GM12873 (cell line): ENCODE measurements at regions not wholly inside any gene's neighbourhood (a gene's known extent, or its start where the extent isn't known, plus 50 kb on each side); places are given as distances from the start of the nearest gene placed in this dataset.

Experiments
- CTCF ChIP-seq: IDR thresholded peaks from 2 replicates; pipeline ENCODE4 v1.5.1; 2012; ENCODE audit warnings: low read depth, mild to moderate bottlenecking, moderate library complexity, low read length, control low read depth; ENCODE audit not compliant: insufficient read depth; ENCODE audit errors: missing control alignments

DNA sequence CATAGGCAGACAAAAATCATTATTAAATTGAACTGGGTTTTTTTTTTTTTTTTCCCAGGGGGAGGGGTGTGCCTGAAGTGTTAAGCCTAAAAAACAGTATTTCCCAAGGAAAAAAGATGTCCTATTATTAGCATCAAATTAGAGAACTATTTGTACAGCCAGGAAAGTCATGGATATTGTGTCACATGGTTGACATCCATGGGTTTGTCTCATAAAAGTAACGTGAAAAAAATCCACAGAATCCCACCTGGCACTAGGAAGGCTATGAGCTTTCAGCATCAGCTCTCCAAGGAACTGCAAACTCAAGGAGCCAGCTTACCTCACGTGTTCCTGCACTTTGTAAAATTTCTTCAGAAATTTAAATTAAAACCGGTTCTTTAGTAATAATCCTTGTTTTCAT is 69.1 kb upstream of the EGLN3 start:
- TF ChIP-seq CTCF = no peak

DNA sequence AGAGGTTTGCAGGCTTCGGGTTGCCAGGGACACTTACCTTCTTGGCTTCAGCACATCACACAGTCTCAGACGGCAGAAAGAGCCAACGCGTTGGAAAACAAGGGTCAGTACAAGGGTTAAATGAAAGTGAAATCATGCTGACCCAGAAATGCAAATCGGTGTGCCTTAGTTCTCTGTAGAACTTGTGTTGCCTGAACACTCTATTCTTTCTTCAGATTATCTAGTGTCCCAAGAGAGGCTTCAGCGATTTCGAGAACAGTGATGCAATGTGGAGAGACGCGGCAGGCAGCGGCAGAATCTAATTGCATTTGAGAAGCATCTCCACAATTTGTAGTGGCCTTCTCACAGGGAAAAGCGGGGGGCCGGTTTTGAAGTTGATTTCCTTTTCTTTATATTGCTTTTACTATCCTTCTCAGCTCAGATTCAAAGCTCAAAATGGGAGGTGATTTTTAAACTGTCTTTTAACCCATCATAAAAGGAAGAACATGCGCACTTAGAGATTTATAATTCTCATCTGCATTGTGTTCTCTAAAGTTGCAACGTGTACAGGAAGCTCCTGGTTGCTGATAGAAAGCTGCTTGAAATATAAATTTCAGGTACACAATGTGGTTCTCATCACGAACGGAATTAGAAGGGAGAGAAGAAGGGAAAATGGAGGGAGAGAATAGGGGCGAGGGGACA is 67.8 kb upstream of the EGLN3 start:
- TF ChIP-seq CTCF = no peak

GRCh38 chr14:34018125-34018524 is 67.3 kb upstream of the EGLN3 start:
- TF ChIP-seq CTCF = no peak

DNA sequence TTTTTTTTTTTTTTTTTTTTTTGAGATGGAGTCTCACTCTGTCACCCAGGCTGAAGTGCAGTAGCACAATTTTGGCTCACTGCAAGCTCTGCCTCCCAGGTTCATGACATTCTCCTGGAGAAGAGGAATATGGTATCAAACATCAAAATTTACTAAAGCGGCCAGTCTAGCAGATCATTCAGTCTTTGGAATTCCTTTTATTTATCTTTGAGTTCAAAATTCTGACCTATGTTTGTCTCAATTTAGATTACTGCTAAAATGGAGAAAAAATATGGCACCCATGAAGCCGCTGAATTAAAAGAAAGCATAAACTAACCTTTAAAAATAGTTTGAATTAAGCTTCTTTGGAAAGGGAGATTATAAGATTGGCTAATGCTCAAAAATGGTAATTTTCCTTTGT is 64.5 kb upstream of the EGLN3 start:
- TF ChIP-seq CTCF = no peak

- no peak for TF ChIP-seq CTCF
These were observed 64.1 kb upstream of the EGLN3 start for GRCh38 chr14:34014936-34015335.

GRCh38 chr14:34013721-34014060 is 62.8 kb upstream of the EGLN3 start:
- TF ChIP-seq CTCF = no peak

GRCh38 chr14:34012978-34013720 is 62.3 kb upstream of the EGLN3 start:
- no peak for TF ChIP-seq CTCF
